ENCODE measurements at regions not wholly inside any gene's neighbourhood (a gene's known extent, or its start where the extent isn't known, plus 50 kb on each side); places are given as distances from the start of the nearest gene placed in this dataset.

GRCh38 chr5:124678468-124678867 lies 68.0 kb downstream of the ZNF608 start:
- no peaks in the 10 kb centered on the region for H3K79me2 ChIP-seq (ENCODE audit: insufficient read depth, low read length)
- no peak overlapping the region for H3K27ac ChIP-seq (ENCODE audit: low read depth, low read length)
- TF ChIP-seq EZH2 (IDR thresholded peaks at IDR 0.05) (no peak), RAD21 (IDR thresholded peaks at IDR 0.05; ENCODE audit: low read depth) (0 out of 2 replicates have a peak, but pooled peaks have one; percentile 6)
- no peak overlapping the region for H3K4me2 ChIP-seq (ENCODE audit: low read length)
- H3K9ac ChIP-seq (ENCODE audit: low read length), result no peak overlapping the region
- H3K36me3 ChIP-seq (ENCODE audit: control insufficient read depth in 1 of 2, insufficient read depth in 2 of 2, low read length in 2 of 2), result no peaks in the 10 kb centered on the region
- intact Hi-C loops (cut with micrococcal nuclease), result no loop called here
- H2AFZ ChIP-seq (ENCODE audit: low read depth, low read length, poor library complexity, severe bottlenecking), result no peak overlapping the region
- no peaks in the 10 kb centered on the region for H3K27me3 ChIP-seq (ENCODE audit: insufficient read depth, low read length)
- H3K9me2 ChIP-seq (ENCODE audit: insufficient read depth), result no peaks in the 10 kb centered on the region
- no peaks in the 10 kb centered on the region for H4K20me1 ChIP-seq (ENCODE audit: insufficient read depth)
- DNase-seq (ENCODE audit: low read depth, low spot score), result no peak
- H3K4me3 ChIP-seq (replicated peaks in 1 of 2; ENCODE audit: low read depth in 1 of 2, low read length in 2 of 2), result no peak overlapping the region
- ATAC-seq, result no peak
- no TSS peak for BruUV-seq (replicated peaks)
- ChIA-PET CTCF (no interaction called here), POLR2A (interaction anchor here (1.8 kb wide), 1 partner anchor 70 kb away, joined by 4 read pairs; no protein-coding TSS in a partner anchor), RAD21 (ENCODE audit: low non-redundant PET in 1 of 2, low total read pairs in 2 of 2, uncharacterized antibody in 2 of 2, unreplicated experiment in 2 of 2) (no interaction called here)
- no peaks in the 10 kb centered on the region for H3K4me1 ChIP-seq (ENCODE audit: control insufficient read depth in 1 of 2, insufficient read depth in 2 of 2, low read length in 2 of 2)
- no peaks in the 10 kb centered on the region for H3K9me3 ChIP-seq (ENCODE audit: control insufficient read depth in 1 of 2, insufficient read depth in 1 of 2, low read depth in 1 of 2, low read length in 2 of 2)

GRCh38 chr5:124677374-124678351 lies 68.8 kb downstream of the ZNF608 start:
- intact Hi-C loops (cut with micrococcal nuclease), result no loop called here
- Histone ChIP-seq H3K9me2 (ENCODE audit: insufficient read depth) (no peaks in the 10 kb centered on the region), H3K9ac (ENCODE audit: low read length) (no peak overlapping the region), H3K36me3 (ENCODE audit: control insufficient read depth in 1 of 2, insufficient read depth in 2 of 2, low read length in 2 of 2) (no peaks in the 10 kb centered on the region), H3K4me1 (ENCODE audit: control insufficient read depth in 1 of 2, insufficient read depth in 2 of 2, low read length in 2 of 2) (no peaks in the 10 kb centered on the region), H3K27me3 (ENCODE audit: insufficient read depth, low read length) (no peaks in the 10 kb centered on the region), H3K4me2 (ENCODE audit: low read length) (no peak overlapping the region), H2AFZ (ENCODE audit: low read depth, low read length, poor library complexity, severe bottlenecking) (no peak overlapping the region), H4K20me1 (ENCODE audit: insufficient read depth) (no peaks in the 10 kb centered on the region), H3K79me2 (ENCODE audit: insufficient read depth, low read length) (no peaks in the 10 kb centered on the region), H3K9me3 (ENCODE audit: control insufficient read depth in 1 of 2, insufficient read depth in 1 of 2, low read depth in 1 of 2, low read length in 2 of 2) (no peaks in the 10 kb centered on the region), H3K4me3 (replicated peaks in 1 of 2; ENCODE audit: low read depth in 1 of 2, low read length in 2 of 2) (no peak overlapping the region), H3K27ac (ENCODE audit: low read depth, low read length) (no peak overlapping the region)
- POLR2A ChIA-PET, result no interaction called here
- BruUV-seq (replicated peaks), result no TSS peak
- CTCF ChIA-PET, result no interaction called here
- DNase-seq (ENCODE audit: low read depth, low spot score) (no peak), ATAC-seq (no peak)
- TF ChIP-seq REST (IDR thresholded peaks at IDR 0.05; ENCODE audit: low read depth) (no peak), MAX (IDR thresholded peaks at IDR 0.05) (no peak)
- RAD21 ChIA-PET (ENCODE audit: low non-redundant PET in 1 of 2, low total read pairs in 2 of 2, uncharacterized antibody in 2 of 2, unreplicated experiment in 2 of 2), result no interaction called here

All from HCT116 (cell line).